ENCODE measurements at regions not wholly inside any gene's neighbourhood (a gene's known extent, or its start where the extent isn't known, plus 50 kb on each side); places are given as distances from the start of the nearest gene placed in this dataset.

- H3K9me3 Mint-ChIP-seq: no peaks in the 10 kb centered on the region
Measured at GRCh38 chr1:22257290-22258275, 114.7 kb upstream of the WNT4 start.

GRCh38 chr1:22258698-22259097 is 115.8 kb upstream of the WNT4 start:
- no peak overlapping the region for H3K4me2 ChIP-seq

More at GRCh38 chr1:22257290-22258275, 114.7 kb upstream of the WNT4 start:
- Histone ChIP-seq H3K36me3 (no peaks in the 10 kb centered on the region), H3K4me3 (no peak overlapping the region), H2AFZ (replicated peaks) (no peak overlapping the region), H3K9me3 (ENCODE audit: low read depth) (no peaks in the 10 kb centered on the region), H3K4me1 (no peaks in the 10 kb centered on the region), H3K9ac (no peak overlapping the region), H3F3A (ENCODE audit: low read depth) (no peaks in the 10 kb centered on the region), H3K27ac (no peak overlapping the region), H4K20me1 (ENCODE audit: low read depth) (peaks cover 55% of the 10 kb centered on the region), H3K27me3 (peaks cover 97% of the 10 kb centered on the region), H3K4me2 (no peak overlapping the region), H3K79me2 (ENCODE audit: low read depth) (no peaks in the 10 kb centered on the region)
- H3K27ac Mint-ChIP-seq: no peak overlapping the region
- DNase-seq (ENCODE audit: low spot score): no peak
- peaks cover 80% of the 10 kb centered on the region for H3K4me1 Mint-ChIP-seq
- peaks cover 2% of the 10 kb centered on the region for H3K36me3 Mint-ChIP-seq
- TF ChIP-seq EZH2phosphoT487 (IDR thresholded peaks at IDR 0.05) (no peak), EZH2 (IDR thresholded peaks at IDR 0.05) (no peak)
- TF ChIP-seq, protein P1, sequence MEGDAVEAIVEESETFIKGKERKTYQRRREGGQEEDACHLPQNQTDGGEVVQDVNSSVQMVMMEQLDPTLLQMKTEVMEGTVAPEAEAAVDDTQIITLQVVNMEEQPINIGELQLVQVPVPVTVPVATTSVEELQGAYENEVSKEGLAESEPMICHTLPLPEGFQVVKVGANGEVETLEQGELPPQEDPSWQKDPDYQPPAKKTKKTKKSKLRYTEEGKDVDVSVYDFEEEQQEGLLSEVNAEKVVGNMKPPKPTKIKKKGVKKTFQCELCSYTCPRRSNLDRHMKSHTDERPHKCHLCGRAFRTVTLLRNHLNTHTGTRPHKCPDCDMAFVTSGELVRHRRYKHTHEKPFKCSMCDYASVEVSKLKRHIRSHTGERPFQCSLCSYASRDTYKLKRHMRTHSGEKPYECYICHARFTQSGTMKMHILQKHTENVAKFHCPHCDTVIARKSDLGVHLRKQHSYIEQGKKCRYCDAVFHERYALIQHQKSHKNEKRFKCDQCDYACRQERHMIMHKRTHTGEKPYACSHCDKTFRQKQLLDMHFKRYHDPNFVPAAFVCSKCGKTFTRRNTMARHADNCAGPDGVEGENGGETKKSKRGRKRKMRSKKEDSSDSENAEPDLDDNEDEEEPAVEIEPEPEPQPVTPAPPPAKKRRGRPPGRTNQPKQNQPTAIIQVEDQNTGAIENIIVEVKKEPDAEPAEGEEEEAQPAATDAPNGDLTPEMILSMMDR (IDR thresholded peaks at IDR 0.05): no peak
- no peak overlapping the region for H3K4me3 Mint-ChIP-seq
- H3K27me3 Mint-ChIP-seq (ENCODE audit: insufficient read depth, low read depth): peaks cover 43% of the 10 kb centered on the region

DNA sequence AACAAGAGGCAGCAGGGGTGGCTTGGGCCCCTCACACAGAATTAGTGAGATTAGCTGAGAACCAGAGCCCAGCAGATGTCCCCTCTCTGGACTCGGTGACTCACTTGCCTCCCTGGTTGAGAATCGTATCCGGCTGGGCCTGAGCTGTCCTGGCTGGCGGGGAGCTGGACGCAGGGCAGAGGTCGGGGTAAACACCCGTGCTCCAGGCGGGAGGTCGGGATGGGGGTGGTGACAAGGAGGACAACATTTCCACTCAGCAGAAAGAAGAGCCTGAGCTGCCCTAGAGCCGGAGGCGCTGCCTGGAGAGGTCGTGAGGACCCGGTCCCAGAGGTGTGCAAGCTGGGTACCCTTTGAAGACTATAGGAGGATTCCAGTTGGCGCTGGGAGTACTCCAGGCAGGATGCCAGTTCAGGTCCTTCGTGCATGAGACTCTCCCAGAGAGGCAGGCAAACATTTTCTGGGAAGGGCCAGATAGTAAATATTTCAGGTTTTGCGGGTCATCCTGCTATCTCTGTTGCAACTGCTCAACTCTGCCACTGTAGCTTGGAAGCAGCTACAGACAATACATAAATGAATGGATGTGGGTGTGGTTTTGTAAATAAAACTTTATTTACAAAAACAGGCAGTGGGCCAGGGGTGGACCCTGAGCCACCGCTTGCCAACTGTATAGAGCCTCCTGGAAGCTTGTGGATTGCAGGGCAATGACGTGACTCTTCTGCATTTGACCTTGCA is 116.8 kb upstream of the WNT4 start:
- Mint-ChIP-seq H3K9me3 (no peaks in the 10 kb centered on the region), H3K4me1 (peaks cover 72% of the 10 kb centered on the region), H3K36me3 (peaks cover 2% of the 10 kb centered on the region), H3K27ac (no peak overlapping the region), H3K27me3 (ENCODE audit: insufficient read depth, low read depth) (peaks cover 40% of the 10 kb centered on the region), H3K4me3 (peak overlapping the region; percentile 57)
- no peak overlapping the region for H3K4me2 ChIP-seq
- DNase-seq (ENCODE audit: low spot score): no peak
- no peak overlapping the region for H3K4me3 ChIP-seq
- no peak overlapping the region for H3K27ac ChIP-seq
- H4K20me1 ChIP-seq (ENCODE audit: low read depth): peaks cover 67% of the 10 kb centered on the region
- peaks cover 4% of the 10 kb centered on the region for H3F3A ChIP-seq (ENCODE audit: low read depth)
- peaks cover 98% of the 10 kb centered on the region for H3K27me3 ChIP-seq
- no peak overlapping the region for H2AFZ ChIP-seq (replicated peaks)
- no peak overlapping the region for H3K9ac ChIP-seq
- peaks cover 5% of the 10 kb centered on the region for H3K4me1 ChIP-seq
- H3K79me2 ChIP-seq (ENCODE audit: low read depth): no peaks in the 10 kb centered on the region
- H3K9me3 ChIP-seq (ENCODE audit: low read depth): no peaks in the 10 kb centered on the region
- no peaks in the 10 kb centered on the region for H3K36me3 ChIP-seq
- TF ChIP-seq EZH2 (IDR thresholded peaks at IDR 0.05) (no peak), EZH2phosphoT487 (IDR thresholded peaks at IDR 0.05) (no peak)
- TF ChIP-seq, protein P1 (IDR thresholded peaks at IDR 0.05): no peak

More at GRCh38 chr1:22258698-22259097, 115.8 kb upstream of the WNT4 start:
- peaks cover 98% of the 10 kb centered on the region for H3K27me3 ChIP-seq
- Mint-ChIP-seq H3K4me1 (peaks cover 72% of the 10 kb centered on the region), H3K27me3 (ENCODE audit: insufficient read depth, low read depth) (peaks cover 36% of the 10 kb centered on the region), H3K36me3 (peaks cover 2% of the 10 kb centered on the region), H3K9me3 (no peaks in the 10 kb centered on the region), H3K4me3 (peak overlapping the region; percentile 50), H3K27ac (peak overlapping the region; percentile 7)
- H3K4me3 ChIP-seq: no peak overlapping the region
- H3K4me1 ChIP-seq: no peaks in the 10 kb centered on the region
- no peaks in the 10 kb centered on the region for H3K9me3 ChIP-seq (ENCODE audit: low read depth)
- H2AFZ ChIP-seq (replicated peaks): no peak overlapping the region
- H3K36me3 ChIP-seq: no peaks in the 10 kb centered on the region
- peaks cover 64% of the 10 kb centered on the region for H4K20me1 ChIP-seq (ENCODE audit: low read depth)
- no peaks in the 10 kb centered on the region for H3F3A ChIP-seq (ENCODE audit: low read depth)
- no peaks in the 10 kb centered on the region for H3K79me2 ChIP-seq (ENCODE audit: low read depth)
- no peak overlapping the region for H3K9ac ChIP-seq
- TF ChIP-seq, protein P1 (IDR thresholded peaks at IDR 0.05): no peak
- TF ChIP-seq EZH2phosphoT487 (IDR thresholded peaks at IDR 0.05) (no peak), EZH2 (IDR thresholded peaks at IDR 0.05) (no peak)
- H3K27ac ChIP-seq: no peak overlapping the region
- DNase-seq (ENCODE audit: low spot score): no peak

Data from neural progenitor cell (in vitro differentiated cells).